Medulla oblongata (tissue), 1 donor: ENCODE measurements at regions not wholly inside any gene's neighbourhood (a gene's known extent, or its start where the extent isn't known, plus 50 kb on each side); places are given as distances from the start of the nearest gene placed in this dataset.

ENCODE experiments used
- DNase-seq: peaks from one replicate; pipeline ENCODE4 v3.0.0-alpha.2; 2015; ENCODE audit errors: extremely low spot score

DNA sequence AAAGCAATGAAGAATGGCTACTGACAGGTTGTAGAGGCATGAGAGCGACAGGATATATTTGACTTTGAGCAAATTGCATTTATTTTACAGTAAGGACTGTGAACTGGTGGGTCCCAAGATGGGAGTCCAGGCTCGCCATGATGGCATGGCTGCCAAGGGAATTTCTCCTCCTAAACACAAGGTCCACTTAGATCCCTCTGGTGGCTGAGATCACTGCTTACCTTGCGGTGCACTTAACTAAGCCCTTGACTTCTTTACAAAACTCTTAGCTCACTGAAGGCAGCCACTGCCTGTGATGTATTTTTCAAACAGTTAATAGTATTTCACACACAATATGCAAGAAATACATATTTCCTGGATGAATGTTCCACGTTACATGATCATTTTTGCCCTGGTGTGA is 50.3 kb upstream of the SORBS2 start:
- DNase-seq: no peak

DNA sequence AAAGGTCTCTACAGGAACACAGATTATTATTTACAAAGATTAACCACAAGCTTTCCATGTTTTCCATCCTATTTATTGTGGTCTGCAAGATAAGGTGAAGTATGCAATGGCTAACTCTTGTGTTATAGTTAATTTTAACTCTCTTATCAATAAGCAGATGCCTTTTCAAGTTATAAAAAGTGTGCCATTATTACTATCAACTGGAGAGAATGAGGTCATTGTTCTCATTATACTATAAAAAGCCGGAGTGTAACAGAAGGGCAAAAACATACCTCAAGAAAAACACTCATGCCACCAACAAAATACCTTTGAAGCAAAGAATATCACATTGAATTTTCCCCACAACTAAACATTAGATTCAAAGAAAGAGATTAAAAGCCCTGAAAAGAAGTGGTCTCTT is 52.0 kb upstream of the SORBS2 start:
- DNase-seq: no peak

DNA sequence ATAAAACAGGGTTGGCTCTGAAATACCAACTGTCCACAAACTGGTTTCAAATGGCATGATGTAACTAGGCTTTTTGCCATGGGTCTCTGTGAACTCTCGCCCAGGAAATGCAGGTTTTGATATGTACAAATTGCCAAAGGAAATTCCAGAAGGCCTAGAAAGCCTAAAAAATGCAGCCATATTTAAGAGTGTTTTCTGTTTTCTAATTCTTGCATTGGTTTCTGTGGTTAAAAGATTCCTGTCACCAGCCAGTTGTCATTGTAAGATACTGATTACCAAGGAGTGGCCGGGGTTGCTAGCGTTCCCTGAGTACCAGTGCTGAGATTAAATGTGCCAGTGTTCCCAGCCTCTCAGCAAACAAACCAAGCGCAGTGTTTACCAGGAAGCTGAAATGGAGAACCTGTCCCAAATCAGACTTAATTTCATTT is 53.9 kb upstream of the SORBS2 start:
- no peak for DNase-seq

DNA sequence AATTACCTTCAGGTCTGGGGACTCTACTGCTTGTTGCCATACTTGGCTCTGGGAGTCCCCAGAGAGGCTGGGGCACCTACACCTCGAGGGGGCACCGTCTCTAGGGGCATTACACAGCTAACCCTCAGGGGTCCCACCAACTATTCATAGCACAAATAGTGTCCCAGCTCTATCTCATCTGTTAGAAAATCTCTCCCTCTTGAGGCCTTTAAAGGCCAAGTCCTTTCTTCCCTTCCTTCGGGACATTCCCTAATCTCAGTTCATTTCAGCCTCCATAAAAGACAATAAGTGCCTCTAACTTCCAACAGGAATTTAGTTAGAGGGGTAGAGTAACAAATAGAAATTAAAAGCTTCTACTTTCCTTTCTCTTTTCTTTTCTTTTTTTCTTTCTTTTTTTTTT is 55.8 kb upstream of the SORBS2 start:
- no peak for DNase-seq

DNA sequence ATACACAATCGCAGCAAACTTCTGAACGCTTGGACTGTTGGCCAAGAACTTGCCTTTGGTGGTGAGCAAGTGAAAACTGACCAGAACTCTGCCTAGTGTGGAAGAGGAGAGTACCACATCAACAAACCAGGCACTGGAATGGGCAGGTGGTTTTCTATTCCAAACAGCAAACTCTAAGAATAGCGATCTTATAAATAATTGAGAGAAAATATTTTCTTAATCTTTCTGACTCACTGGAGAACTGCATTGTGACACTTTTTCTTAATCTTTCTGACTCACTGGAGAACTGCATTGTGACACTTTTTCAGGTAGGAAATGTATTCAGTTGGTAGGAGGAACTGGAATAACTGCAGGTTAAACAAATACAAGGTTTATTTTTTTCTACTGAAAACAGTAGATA is 57.0 kb upstream of the SORBS2 start:
- DNase-seq: no peak

DNA sequence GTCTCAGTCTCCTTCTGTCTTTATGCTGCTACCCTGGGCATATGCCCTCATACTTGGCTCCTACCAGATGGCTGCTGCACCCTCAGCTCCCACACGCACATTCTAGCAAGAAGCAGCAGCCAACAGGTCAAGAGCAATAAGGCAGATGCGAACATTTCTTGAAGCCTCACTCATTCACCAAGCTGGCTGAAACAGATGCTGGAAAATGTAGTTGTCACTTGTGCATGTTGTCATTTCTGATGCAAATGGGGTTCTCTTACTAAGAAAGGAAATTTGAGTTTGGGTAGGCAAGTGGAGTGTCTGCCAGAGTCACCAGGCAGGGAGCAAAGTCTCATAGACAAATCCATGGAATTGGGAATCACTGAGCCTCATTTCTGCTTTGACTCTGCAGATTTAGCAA is 57.4 kb upstream of the SORBS2 start:
- no peak for DNase-seq

DNA sequence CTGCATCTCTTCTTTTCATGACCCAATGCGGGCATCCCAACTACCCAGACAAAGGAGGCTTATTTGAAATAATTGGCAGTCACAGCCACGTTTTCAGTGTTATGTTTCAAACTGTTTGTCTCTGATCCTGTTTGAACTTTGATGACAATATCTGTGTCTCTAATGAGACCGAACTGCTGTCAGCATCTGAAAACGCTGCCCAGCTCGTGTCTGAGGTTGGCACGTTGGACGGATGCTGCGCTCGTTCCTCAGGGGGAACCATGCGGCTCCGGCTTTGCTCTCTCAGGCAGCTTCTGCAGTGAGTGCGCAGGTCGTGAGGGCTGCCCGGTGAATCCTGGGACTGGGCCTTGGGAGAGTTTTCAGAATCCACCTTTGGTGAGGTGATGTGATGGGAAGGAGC is 58.4 kb upstream of the SORBS2 start:
- peak; percentile 16 for DNase-seq

DNA sequence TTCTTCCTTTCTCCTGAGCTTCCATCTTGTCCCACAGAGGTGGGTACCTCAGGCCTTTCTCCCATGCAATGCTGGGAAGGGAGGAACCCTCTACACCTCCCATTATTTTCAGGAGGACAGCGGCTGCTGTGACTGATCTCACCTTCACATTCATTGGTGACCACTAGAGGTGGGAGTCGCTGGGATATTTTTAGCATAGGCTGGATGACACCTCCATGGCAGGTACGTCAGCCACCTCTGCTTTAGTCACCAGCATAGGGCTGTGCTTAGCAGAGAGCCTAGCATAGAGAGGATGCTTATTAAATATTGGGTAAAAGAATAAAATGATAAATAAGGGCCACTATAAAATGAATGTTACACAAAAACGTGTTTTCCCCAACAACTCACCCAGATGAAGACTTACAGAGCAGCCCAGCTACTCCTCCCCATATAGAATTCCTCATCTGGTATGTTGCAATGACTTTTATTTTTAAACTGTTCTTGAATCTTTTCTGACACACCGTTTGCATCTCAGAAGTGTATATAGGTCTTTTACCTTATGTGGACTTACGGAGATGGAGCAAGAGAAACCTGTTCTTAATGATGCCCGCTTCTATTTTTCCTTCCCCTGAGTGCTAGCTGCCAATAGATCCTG is 60.9 kb upstream of the SORBS2 start:
- DNase-seq: no peak

DNA sequence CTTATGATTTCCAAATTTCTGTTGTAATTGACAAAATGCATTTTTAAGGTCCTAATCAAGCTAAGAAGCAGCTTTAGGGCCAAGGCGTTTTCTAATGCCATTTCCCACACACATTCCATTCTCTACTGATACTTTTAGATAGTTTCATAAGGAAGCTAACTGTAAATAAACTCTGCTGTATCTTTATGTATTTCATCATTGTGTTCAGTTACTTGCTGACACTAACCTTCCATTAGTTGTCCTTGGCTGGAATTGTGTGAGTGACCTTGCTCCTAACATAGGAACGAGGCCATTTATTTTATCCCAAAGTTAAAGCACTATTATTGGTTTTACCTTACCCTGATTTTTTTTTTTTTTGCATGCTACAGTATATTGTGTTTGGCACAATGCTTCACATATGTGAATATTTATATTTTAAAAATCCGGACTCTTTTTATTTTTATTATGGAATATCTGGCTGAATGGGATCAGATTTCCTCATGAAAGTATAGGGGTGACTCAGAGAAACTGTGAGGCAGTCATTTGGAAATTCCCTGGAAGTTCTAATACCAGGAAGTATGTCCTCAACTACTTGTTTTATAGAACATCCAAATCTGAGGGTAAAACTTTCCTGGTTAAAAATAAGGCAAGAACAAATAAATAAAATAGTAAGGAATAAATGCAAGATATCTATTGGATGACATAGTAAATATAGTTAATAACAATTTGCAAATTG is 62.7 kb upstream of the SORBS2 start:
- no peak for DNase-seq

DNA sequence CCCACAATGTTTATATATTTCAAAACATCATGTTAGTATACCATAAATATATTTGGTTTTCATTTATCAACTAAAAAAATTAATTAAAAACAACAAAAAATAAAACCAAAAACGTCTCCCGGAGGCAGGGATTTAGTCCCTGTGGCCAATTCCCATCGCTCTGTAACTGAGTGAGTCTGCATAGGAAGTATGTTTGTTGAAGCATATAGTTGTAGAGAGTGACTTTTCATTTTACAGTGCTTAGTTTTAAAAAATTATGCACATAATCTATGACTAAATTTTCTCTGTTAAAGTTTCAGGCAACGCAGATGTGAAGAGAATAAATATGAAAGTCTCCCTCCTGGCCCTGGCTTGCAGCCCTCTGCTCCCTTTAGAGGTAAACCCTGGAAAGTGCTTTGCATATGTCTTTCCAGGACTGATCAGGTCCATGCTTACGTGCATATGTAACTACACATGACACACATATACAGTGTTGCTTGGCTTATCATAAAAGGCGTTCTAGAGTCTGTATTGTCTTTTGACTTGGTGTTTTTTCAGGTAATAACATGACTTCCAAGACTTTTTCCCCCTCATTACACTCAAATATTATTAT is 63.4 kb upstream of the SORBS2 start:
- DNase-seq: no peak

DNA sequence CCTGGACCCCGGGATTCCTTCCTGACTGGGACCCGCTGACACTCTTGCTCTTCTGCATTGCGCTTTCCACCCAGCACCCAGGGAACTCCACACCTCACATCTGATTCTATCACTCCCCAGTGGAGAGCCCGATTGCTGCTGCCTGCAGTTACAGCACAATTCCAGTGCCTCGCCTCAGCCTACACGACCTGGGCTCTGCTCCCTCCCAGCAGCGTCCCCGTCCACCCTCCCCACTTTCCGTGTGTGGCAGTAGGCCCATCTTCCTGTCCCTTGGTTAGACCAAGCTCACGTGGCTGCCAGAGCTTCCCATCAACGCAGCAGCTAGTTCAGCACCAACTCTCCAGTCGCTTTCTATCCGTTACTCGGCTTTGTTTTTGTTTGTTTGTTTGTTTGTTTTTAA is 66.6 kb upstream of the SORBS2 start:
- no peak for DNase-seq

DNA sequence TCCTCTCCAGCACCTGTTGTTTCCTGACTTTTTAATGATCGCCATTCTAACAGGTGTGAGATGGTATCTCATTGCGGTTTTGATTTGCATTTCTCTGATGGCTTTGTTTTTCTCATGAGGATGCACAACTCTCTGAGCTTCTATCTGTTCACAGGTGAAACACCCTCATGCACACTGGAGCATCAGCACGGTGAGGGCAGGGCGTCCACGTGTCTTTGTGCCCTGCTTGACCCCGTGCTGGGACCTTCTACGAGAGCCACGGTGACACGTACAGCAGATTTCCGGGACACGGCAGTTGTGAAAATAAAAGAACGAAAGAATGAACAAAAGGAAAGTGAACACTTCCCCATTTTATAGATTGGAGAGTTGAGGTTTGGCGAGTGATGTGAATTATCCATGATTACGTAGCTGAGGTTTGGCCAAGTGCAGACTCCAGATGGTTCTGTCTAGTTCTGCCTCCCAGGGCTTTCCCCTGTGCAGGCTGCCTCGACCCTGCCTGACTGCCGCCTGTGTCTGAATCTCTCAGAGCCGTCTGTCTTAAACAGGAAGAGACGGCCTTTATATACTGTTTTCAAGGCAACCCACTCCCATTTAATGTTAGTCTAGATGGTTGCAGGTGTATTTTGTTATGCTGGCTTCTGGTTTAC is 67.8 kb upstream of the SORBS2 start:
- no peak for DNase-seq

DNA sequence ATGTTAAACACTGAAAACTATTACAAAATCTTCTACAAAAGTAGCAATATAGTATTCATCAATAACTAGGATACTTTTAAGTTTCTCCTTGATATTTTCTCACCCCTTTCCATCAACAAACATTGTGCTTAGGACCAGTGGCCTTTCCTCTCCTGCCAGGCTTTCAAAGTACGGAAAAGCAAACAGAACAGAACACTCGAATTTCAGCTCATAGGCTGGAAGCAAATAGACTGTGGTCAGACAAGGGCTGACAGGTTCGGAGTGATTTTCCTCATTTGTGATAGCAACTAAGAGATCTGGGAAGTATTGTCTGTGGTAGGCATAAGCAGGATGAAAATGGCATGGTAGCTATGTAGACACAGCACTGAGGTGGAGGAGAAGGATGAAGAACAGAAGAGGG is 68.6 kb upstream of the SORBS2 start:
- no peak for DNase-seq

DNA sequence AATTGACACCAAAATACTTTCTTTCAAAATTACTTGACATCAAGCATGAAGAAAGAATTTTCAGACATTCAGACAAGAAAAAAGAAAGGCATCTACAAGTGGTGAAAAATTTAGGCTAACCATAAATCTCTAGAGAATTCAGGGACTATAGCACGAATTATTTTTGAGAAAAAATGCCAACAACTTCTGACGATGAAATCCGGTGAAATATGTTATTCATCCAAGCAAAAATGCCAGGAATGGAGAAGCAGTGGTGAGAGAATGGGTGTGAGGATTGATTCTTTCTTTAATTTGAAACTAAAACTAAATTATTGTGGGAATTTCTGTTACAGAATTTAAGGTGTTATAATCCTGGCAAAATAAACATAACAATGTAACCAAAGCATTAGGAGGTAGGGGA is 69.4 kb upstream of the SORBS2 start:
- no peak for DNase-seq

DNA sequence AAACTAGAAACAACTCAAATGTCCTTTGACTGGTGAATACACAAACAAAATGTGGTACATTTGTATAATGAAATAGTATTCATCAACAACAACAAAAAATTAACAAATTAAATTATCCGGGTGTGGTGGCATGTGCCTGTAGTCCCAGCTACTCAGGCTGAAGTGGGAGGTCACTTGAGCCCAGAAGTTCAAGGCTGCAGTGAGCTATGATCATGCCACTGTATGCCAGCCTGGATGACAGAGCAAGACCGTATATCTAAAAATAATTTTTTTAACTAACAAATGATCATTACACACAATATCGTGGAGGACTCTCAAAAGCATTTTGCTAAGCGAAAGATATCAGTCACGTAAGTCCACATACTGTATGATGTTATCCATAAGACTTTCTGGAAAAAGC is 71.6 kb upstream of the SORBS2 start:
- no peak for DNase-seq

DNA sequence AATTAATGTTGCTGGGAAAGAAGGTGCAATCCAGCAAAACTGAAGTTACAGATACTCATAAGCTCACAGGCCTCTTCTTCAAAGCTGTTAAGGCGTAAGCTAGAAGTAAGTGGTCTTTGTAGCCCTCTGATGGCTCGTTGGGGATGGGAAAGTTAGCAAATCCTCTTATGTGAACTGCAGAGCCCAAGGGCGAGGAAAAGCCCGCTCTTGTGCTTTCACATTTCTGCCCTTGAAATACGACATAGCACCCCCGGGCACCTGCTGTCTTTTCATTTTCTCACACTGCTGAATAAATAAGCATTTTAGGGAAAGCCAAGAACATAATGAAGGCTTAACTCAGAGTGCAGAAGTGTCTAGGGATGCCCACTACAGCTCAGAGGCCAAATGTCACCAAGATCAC is 73.1 kb upstream of the SORBS2 start:
- DNase-seq: no peak

DNA sequence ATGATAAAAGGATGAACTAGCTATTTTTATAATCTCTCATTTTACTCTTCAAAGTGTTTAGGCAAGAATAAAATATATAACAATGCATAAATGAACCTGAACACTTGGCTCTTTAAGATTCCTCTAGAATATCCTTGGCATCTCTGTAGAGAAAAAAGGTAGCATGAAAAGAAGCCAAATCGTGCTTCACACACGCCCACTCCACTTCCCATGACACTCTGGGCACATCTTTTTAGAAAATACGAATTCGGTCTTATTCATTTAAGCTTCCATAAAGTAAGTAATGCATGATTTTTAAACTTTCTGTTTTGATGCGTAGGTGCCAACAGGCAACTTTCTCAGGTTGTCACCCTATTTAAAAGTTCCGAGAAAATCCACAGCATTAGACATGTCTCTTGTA is 73.6 kb upstream of the SORBS2 start:
- no peak for DNase-seq

DNA sequence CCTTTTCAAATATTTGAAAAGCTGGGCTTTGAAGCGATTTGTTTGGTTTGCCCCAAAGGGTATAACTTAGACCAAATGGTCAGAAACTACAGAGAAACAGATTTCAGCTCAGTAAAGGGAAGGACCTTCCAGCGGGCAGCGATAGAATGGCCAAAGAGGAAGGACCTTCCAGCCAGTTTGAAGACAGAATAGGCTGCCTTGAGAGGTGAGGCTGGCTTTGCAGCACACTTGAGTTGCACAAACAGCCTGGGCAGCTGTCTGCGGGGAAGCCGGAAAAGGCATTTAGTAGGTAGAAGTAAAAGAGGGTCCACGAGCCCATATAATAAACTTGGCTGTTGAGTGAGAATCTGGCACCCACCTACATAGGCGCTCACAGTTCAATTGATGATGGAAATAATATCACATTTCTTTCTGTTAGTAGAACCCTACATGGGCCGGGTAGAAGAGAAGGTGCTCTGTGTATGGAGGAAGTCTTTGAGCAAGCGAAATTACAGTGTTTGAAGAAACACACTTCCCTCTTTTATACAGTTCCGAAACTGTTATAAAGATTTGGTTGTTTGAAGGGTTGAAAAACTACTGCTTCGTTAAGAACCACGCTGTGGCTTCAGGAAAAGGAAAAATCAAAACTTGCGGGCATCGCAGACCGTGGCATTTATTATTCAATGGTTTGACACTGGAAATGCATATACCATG is 75.0 kb upstream of the SORBS2 start:
- peak; percentile 41 for DNase-seq

DNA sequence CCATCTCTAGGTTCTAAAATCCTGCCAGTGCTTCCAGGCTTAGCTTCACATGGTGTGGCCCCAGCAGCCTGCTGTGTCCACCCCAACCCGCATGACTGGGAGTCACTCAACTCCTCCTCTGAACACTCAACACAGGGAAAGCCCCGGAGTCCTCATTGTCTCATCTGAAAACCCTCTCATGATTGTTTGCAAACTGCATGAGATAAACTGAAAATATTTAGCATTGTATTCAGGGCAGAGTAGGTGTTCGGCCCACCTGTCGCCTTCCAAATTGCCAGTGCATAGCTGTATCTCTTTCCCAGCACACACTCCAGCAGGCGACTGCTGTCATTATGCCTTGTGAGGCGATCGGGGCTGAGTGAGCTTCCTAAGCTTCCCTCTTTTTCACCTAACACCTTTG is 76.7 kb upstream of the SORBS2 start:
- DNase-seq: no peak

DNA sequence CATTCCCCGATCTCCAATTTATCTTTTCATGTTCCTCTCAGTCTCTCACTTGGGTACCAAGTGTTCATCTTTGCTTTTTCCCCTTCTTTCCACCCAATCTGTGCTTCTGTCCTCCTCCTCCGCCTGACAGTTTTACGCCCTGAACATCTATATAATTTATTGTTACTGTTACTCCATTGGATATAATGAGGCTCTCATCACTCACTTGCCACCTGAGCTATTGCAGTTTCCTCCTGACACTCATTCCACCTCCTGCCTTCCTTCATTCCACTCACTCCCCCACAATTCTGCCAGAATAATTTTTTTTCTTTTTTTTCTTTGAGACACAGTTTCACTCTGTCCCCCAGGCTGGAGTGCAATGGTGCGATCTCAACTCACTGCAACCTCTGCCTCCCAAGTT is 77.6 kb upstream of the SORBS2 start:
- DNase-seq: no peak

DNA sequence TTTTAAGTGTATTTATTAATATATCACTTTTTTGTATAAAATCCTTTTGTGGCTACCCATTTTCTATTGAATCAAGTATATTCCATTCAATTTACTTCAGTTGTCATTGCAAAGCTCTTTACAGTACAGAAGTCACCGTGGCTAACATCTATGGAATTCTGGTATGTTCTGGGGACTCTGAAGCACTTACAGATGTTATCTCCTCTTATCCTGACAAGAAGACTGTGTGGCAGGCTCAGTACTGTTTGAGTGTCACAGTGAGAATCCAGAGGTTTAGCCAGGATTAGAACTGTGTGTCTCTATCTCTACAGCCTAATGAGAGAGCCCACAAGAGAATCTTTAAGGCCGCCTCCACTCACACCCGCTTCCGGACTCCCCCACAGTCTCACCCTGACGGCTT is 78.2 kb upstream of the SORBS2 start:
- DNase-seq: no peak

DNA sequence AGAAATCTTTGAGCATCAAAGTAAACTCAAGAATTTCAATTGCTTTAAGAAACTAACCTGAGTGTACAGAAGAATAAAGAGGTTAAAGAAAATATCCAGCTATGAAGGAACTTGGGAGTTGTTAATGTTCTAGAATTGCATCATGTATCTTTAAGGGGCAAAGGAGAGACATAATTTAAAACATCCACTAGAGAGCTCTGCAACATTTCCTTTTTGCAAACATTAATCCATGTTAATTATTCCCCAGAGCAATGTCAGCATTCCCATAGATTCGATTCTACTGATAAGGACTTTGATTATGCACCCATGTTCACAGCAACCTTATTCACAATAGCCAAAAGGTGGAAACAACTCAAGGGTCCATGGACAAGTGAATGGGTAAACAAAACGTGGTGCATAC is 80.2 kb upstream of the SORBS2 start:
- DNase-seq: no peak
